ENCODE measurements at regions not wholly inside any gene's neighbourhood (a gene's known extent, or its start where the extent isn't known, plus 50 kb on each side); places are given as distances from the start of the nearest gene placed in this dataset.

DNA sequence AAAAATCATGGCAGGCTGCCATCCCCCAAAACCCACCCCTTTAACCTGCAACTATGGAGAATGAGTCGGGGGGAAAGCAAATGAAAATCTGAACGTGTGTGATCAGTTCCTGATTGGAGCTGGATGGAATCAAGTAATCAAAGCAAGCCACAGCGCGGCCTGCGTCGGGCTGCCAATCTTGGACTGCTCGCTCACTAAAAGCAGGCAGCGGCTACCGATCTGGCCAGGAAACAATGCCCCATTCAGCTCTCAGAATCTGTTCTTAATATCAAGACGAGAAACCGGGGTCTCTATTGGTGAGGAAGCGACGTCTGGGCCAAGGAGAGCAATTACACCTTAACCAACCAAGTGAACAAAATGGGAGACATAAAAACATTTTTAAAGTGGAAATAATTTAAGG is 472.2 kb downstream of the SOX6 start:
- Mint-ChIP-seq H3K27ac (ENCODE audit: unreplicated experiment) (no peak overlapping the region), H3K9me3 (ENCODE audit: unreplicated experiment) (no peaks in the 10 kb centered on the region), H3K36me3 (ENCODE audit: low read depth, unreplicated experiment) (no peaks in the 10 kb centered on the region), H3K27me3 (ENCODE audit: unreplicated experiment) (peaks cover 5% of the 10 kb centered on the region), H3K4me1 (ENCODE audit: unreplicated experiment) (no peaks in the 10 kb centered on the region), H3K4me3 (ENCODE audit: unreplicated experiment) (no peak overlapping the region)
- TF ChIP-seq, protein P1, sequence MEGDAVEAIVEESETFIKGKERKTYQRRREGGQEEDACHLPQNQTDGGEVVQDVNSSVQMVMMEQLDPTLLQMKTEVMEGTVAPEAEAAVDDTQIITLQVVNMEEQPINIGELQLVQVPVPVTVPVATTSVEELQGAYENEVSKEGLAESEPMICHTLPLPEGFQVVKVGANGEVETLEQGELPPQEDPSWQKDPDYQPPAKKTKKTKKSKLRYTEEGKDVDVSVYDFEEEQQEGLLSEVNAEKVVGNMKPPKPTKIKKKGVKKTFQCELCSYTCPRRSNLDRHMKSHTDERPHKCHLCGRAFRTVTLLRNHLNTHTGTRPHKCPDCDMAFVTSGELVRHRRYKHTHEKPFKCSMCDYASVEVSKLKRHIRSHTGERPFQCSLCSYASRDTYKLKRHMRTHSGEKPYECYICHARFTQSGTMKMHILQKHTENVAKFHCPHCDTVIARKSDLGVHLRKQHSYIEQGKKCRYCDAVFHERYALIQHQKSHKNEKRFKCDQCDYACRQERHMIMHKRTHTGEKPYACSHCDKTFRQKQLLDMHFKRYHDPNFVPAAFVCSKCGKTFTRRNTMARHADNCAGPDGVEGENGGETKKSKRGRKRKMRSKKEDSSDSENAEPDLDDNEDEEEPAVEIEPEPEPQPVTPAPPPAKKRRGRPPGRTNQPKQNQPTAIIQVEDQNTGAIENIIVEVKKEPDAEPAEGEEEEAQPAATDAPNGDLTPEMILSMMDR (IDR thresholded peaks at IDR 0.05; ENCODE audit: unreplicated experiment) = no peak
- no peak for DNase-seq (ENCODE audit: low spot score)

DNA sequence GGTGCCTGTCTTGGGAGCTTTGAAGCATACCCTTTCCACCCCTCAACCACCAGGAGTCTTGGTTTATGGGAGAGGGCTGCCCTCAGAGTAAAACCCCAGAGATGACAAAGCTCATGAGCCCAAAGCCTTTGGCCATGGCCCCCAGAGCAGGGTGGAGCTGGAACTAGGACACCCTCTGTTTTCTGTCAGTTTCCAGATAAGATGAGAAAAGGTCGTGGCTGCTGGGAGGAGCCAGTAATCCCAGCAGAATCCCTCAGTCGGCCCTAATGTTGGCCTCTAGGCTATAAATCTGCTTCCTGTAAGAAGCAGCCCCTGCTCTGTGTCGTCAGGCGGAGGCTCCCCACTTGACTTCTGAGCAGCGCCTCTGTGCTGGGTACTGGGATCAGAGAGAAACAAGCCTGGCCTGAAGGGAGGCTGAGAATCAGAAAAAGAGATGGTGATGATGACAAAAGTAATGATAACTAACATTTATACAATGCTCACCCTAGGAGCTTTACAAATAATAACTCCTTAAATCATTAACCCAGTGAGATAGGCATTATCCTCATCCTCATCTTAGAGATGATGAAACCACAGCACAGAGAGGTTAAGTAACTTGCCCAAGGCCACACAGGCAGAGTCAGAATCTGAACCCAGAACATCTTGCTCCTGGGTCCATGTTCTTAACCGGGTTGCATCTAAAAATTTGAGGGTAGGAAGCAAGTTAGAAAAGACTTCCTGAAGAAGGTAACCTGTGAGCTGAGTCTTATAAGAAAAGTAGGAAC is 471.4 kb downstream of the SOX6 start:
- H3K4me1 Mint-ChIP-seq (ENCODE audit: unreplicated experiment) = no peaks in the 10 kb centered on the region
- no peaks in the 10 kb centered on the region for H3K36me3 Mint-ChIP-seq (ENCODE audit: low read depth, unreplicated experiment)

DNA sequence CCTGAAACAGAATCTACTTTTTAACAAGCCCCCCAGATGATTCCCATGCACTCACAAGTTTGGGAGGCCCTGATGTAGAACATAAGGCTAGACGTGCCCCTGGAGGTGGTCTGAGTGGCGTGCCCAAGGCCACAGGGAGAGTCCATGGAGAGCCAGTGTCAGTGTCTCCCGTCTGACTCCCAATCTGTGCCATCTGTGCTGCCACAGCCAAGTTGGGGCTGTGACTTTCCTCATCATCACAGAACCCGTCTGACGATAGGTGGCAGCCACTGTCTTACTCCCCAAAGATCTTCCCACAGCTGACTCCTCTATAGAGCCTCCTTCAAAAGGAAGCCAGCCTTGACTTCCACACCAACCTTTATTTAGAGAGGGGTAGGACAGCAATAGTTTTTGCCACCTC is 470.5 kb downstream of the SOX6 start:
- TF ChIP-seq, protein P1 (IDR thresholded peaks at IDR 0.05; ENCODE audit: unreplicated experiment) = no peak
- H3K36me3 Mint-ChIP-seq (ENCODE audit: low read depth, unreplicated experiment) = no peaks in the 10 kb centered on the region
- peaks cover 5% of the 10 kb centered on the region for H3K27me3 Mint-ChIP-seq (ENCODE audit: unreplicated experiment)
- no peak overlapping the region for H3K4me3 Mint-ChIP-seq (ENCODE audit: unreplicated experiment)
- no peak overlapping the region for H3K27ac Mint-ChIP-seq (ENCODE audit: unreplicated experiment)
- H3K4me1 Mint-ChIP-seq (ENCODE audit: unreplicated experiment) = no peaks in the 10 kb centered on the region
- no peak for DNase-seq (ENCODE audit: low spot score)
- no peaks in the 10 kb centered on the region for H3K9me3 Mint-ChIP-seq (ENCODE audit: unreplicated experiment)

More for the DNA sequence above, 471.4 kb downstream of the SOX6 start:
- no peaks in the 10 kb centered on the region for H3K9me3 Mint-ChIP-seq (ENCODE audit: unreplicated experiment)
- no peak for DNase-seq (ENCODE audit: low spot score)
- H3K27me3 Mint-ChIP-seq (ENCODE audit: unreplicated experiment) = peaks cover 5% of the 10 kb centered on the region
- no peak overlapping the region for H3K27ac Mint-ChIP-seq (ENCODE audit: unreplicated experiment)
- no peak overlapping the region for H3K4me3 Mint-ChIP-seq (ENCODE audit: unreplicated experiment)
- TF ChIP-seq, protein P1 (IDR thresholded peaks at IDR 0.05; ENCODE audit: unreplicated experiment) = no peak

DNA sequence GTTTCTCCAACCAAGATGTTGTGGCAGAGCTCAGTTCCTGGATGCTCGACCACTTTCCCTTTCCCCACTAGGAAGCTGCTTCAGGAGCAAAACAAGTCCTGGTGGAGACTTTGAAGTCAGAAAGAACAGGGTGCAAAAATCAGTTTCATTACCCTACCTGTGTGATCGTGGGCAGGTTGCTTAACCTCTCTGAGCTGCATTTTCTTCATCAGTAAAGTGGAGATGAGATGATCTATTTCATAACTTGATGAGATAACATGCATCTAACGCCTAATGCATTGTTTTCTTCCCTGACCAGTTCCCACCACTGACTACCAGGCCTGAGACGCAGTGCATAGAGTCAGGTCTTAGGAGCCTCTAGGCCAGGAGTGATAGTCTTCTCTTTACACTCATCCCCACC is 470.0 kb downstream of the SOX6 start:
- Mint-ChIP-seq H3K27ac (ENCODE audit: unreplicated experiment) (no peak overlapping the region), H3K4me3 (ENCODE audit: unreplicated experiment) (no peak overlapping the region), H3K36me3 (ENCODE audit: low read depth, unreplicated experiment) (no peaks in the 10 kb centered on the region), H3K9me3 (ENCODE audit: unreplicated experiment) (no peaks in the 10 kb centered on the region), H3K4me1 (ENCODE audit: unreplicated experiment) (no peaks in the 10 kb centered on the region), H3K27me3 (ENCODE audit: unreplicated experiment) (peaks cover 5% of the 10 kb centered on the region)
- TF ChIP-seq, protein P1 (IDR thresholded peaks at IDR 0.05; ENCODE audit: unreplicated experiment) = no peak
- DNase-seq (ENCODE audit: low spot score) = no peak

DNA sequence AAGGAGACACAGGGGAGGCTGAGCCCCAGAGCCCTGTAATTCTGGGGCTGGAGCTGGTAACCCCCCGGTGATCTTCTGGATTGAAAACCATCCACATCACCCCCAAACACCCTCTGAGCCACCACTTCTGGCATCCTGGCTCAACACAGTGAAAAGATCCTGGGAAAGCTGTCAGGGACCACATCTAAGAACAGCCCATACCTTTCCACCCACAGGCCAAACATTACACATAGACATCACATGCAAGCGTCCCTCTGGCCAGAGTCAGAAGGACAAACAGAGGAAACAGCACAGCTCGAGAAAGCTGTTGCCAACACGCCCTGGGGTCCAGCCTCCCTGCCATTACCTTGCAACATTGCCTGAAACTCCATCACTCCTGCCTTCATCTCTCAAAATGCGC is 469.5 kb downstream of the SOX6 start:
- TF ChIP-seq, protein P1 (IDR thresholded peaks at IDR 0.05; ENCODE audit: unreplicated experiment) = no peak
- H3K27ac Mint-ChIP-seq (ENCODE audit: unreplicated experiment) = no peak overlapping the region
- no peak overlapping the region for H3K4me3 Mint-ChIP-seq (ENCODE audit: unreplicated experiment)
- no peak for DNase-seq (ENCODE audit: low spot score)
- H3K36me3 Mint-ChIP-seq (ENCODE audit: low read depth, unreplicated experiment) = no peaks in the 10 kb centered on the region
- H3K27me3 Mint-ChIP-seq (ENCODE audit: unreplicated experiment) = peaks cover 5% of the 10 kb centered on the region
- H3K9me3 Mint-ChIP-seq (ENCODE audit: unreplicated experiment) = no peaks in the 10 kb centered on the region
- H3K4me1 Mint-ChIP-seq (ENCODE audit: unreplicated experiment) = no peaks in the 10 kb centered on the region
